ENCODE measurements at regions not wholly inside any gene's neighbourhood (a gene's known extent, or its start where the extent isn't known, plus 50 kb on each side); places are given as distances from the start of the nearest gene placed in this dataset.
"Not testable (repeated sequence)": the region's sequence is repeated elsewhere in the genome, so short reads cannot be mapped to it uniquely, and the experiment has no call there.

DNA sequence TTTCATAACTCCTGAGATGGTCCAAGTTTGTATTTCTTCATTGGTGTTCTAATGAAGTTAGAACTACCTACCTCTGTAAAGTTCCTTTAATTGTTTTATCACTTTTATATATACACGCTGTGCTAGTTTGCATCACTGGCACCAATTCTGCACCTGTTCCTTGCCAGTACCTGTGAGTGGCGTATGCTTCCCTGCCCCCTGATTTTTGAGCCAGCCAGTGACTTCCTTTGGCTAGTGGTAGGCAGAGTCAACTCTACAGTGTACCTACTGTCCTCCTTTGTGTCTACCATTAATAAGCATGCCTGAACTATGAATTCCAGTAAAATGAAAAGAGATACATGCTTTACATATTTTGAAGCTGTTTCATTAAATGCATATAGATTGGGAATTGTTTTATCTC, 186.8 kb upstream of the SPATA31A3 start:
- in situ Hi-C loops (cut with HindIII; ENCODE audit: low pct_unique_long_range_greater_than_20kb, low sequenced_read_pairs); DNase-seq (ENCODE audit: low read depth): not testable (repeated sequence)

DNA sequence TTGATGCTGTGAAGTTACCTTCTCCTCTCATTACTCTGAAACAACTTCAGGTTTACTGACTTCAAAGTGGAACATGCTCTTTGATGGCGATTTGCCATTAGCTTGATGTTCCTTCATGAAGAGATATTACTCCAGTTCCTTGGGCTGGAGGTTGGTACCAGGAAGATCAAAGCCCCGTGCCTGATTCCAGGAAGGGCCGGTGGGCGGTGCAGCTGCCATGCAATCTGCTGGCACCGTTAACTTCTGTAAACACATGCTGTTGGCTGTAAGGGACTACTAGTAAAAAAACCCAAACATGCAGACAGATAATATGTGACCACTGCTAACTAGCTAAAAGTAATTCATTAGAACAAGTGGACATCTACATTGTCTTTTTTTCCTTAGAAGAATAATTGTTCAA, 182.8 kb upstream of the SPATA31A3 start:
- DNase-seq (ENCODE audit: low read depth); in situ Hi-C loops (cut with HindIII; ENCODE audit: low pct_unique_long_range_greater_than_20kb, low sequenced_read_pairs): not testable (repeated sequence)

DNA sequence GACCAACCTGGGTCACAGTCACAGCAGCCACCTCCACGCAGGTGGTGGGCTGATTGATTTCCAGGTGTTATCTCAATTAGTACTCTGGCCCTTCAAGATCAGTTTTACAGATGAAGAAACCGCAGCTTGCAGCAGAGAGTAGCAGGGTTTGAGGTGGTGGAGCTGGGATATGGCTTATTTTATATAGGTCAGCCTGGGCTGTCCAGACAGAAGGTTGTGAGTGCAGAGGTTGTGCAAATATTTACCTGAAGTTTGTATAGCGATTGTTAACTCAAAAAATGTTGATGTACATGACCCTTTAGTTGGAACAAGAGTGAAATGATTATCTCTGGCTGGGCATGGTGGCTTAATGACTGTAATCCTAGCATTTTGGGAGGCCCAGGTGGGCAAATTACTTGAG, 179.4 kb upstream of the SPATA31A3 start:
- DNase-seq (ENCODE audit: low read depth); in situ Hi-C loops (cut with HindIII; ENCODE audit: low pct_unique_long_range_greater_than_20kb, low sequenced_read_pairs): not testable (repeated sequence)

DNA sequence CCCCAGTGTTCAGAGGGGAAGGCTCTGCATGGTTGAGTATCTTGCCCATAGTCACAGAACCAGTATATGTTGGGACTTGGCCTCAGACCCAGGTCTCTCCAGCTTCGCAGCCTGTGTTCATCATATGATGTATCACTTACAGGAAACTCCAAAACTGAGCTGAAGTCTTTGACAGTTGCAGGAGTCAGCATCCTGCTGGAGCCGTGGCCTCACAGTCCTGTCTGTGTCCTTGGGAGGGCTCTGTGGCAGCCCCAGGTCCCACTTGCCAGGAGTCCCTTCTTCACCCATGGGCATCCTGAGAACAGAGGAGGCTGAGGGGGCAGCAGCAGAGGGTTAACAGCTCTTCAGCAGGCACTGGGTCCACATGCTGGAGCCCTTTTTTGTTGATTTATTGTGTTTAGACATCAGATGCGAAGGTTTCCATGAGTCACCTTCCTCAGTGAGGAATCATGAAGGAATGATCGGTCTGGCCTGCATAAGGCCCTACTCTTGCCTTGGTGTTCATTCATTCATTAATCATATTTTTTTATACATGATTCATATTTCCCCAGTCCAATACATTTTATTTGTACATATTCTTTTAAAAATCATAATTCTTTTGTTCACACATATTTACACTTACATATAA, 176.3 kb upstream of the SPATA31A3 start:
- DNase-seq (ENCODE audit: low read depth); in situ Hi-C loops (cut with HindIII; ENCODE audit: low pct_unique_long_range_greater_than_20kb, low sequenced_read_pairs): not testable (repeated sequence)

DNA sequence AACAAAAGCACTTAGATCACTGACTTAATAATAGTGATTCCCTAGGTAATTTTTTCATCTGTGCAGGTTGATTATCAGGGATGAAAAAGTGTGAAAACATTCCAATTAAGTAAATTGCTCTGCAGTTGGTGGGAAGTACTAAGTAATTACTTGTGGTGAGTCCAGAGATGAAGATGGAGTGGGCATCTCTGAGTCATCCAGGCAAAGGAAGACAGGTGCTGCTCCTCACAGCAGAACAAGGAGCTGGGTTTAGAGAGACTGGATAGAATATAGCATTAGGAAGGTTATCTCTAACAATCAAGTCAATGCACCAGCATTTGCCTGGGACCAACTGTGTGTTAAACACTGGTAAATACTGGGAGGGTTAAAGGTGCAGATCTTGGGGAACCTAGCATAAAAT, 174.0 kb upstream of the SPATA31A3 start:
- DNase-seq (ENCODE audit: low read depth); in situ Hi-C loops (cut with HindIII; ENCODE audit: low pct_unique_long_range_greater_than_20kb, low sequenced_read_pairs): not testable (repeated sequence)

DNA sequence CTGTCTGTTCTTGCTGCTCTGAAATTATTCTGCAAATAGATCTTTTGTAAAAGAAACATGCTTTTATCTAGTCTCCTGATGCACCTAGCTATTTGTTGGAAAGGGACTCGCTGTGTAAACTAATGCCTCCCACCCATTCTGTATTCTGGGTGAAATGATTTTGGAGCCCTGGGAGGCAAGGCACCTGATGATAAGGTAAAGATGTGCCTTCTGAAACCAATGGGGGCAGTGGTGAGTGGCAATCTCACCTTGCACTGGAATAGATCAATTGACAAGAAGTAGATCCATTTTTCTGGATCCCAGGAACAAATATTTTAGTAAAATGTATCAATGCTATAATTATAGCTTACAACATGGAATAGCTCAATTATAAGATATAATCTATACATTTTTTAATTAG, 170.5 kb upstream of the SPATA31A3 start:
- DNase-seq (ENCODE audit: low read depth); in situ Hi-C loops (cut with HindIII; ENCODE audit: low pct_unique_long_range_greater_than_20kb, low sequenced_read_pairs): not testable (repeated sequence)

DNA sequence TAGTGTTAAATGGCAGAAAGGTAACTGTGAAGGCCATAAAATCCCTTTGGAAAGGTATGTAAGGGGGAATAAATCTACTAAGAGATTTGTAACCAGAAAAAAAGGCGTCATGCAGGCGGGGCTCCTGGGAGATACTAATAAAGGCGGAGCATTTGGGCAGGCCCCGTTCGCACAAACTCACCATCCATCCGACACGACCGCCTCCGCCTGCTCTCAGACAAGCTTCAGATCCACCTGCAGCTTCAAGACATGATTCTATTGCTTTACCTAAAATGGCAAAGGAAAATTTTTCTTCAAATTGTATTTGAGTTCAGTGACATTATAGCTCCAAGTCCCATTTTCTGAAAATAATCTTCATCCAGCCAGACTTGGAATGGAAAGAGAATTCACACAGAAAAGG, 162.9 kb upstream of the SPATA31A3 start:
- in situ Hi-C loops (cut with HindIII; ENCODE audit: low pct_unique_long_range_greater_than_20kb, low sequenced_read_pairs); DNase-seq (ENCODE audit: low read depth): not testable (repeated sequence)

DNA sequence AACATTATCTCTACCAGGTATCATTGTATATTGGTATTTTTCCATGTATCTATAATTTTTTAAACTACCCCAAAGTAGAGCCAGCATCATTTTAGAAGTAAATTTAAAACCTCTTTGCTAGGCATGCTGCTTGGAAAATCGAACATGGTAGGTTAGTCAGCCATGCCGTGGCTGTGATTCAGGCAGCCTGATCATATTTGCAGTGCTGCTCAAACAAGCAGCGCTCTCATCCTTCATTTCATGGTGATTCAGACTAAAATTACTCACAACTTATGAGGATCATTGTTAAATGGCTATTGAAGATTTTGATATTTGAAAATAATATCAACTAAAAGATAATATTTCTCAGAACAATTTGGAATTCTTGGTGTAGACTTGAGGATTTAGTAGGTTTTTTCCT, 161.2 kb upstream of the SPATA31A3 start:
- in situ Hi-C loops (cut with HindIII; ENCODE audit: low pct_unique_long_range_greater_than_20kb, low sequenced_read_pairs); DNase-seq (ENCODE audit: low read depth): not testable (repeated sequence)

DNA sequence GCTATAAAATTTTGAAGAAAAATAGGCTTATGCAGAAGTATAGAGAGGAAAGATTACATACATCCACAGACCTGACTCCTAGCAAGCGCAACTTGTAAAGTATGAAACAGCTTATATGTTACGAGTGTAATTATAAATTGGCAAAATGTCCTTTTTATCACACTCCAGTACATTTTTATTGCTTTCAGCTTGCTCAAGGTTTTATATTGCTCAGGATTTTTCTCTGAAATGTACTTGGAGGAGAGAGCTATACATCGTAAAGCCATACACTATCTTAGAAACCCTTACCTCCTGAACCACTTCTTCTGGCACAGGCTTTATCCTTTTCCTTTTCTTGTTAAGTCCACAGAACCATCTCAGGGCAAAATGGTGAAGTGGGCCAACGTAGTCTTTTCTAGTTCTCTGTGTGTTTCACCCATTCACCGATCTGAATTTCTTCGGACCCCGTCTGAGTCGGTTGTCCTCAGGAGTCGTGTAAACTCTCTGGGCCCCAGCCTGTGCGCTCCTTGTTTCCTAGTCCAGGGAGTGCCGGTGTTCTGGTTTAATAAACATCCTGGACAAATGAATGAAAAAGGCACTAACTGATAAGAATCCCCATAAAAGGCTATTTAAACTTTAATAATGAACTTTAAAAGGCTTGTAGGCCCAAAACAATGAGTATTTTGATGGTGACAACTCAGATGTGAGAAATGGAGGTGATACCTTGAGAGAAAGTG, 150.2 kb upstream of the SPATA31A3 start:
- in situ Hi-C loops (cut with HindIII; ENCODE audit: low pct_unique_long_range_greater_than_20kb, low sequenced_read_pairs); DNase-seq (ENCODE audit: low read depth): not testable (repeated sequence)

DNA sequence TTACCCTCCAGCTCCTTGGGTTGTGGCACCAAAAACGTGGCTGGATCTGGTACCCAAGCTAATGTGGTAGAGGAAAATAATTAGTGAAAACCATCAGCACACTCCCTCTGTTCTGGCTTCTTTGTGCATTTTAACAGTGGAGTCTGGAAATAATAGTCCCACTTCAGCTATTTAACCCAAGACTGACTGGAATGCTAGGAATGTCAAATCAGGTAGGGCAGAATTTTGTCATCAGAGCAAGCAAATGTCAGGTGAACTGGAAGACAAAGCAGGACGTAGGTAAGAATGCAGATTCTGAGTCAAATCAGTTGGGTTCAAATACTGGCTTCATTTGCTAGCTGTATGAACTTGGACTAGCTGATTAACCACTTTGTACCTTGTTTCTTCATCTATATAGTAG, 144.0 kb upstream of the SPATA31A3 start:
- DNase-seq (ENCODE audit: low read depth); in situ Hi-C loops (cut with HindIII; ENCODE audit: low pct_unique_long_range_greater_than_20kb, low sequenced_read_pairs): not testable (repeated sequence)

DNA sequence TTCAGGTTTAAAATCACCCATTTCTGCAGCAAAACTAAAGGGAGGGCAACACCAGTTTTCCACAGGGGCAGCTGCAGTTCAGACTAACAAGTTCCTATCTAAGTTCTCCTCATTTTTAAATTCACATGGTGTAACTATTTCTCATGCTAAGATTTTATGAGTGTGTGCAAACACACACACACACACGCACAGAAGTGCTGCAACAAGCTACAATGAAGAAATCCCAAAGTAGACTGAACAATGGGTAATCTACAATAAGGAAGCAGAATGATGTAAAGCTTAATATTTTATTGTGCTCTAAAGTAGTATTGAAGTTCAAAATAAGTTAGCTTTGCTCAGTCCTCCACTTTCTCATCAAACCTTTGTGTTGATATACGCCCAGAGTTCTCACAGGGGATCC, 140.8 kb upstream of the SPATA31A3 start:
- DNase-seq (ENCODE audit: low read depth); in situ Hi-C loops (cut with HindIII; ENCODE audit: low pct_unique_long_range_greater_than_20kb, low sequenced_read_pairs): not testable (repeated sequence)

DNA sequence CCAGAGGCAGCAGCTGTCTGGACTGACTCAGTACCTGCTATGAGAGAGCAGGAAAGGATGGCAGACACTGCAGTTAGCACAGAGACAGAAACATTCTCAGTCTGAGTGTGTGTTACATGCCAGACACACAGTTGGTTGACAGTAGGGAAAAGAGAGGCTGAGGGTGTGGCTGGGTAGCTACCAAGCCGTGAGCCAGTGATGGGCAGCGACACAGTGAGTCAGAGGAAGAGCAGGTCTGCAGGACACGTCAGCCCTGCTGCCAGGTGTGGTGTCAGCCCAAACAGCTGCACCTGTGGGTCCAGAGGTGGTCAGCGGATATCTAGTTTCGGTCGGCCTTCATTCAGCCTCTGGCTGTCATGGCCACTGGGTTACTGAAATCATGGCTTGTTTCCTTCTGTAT, 124.4 kb upstream of the SPATA31A3 start:
- in situ Hi-C loops (cut with HindIII; ENCODE audit: low pct_unique_long_range_greater_than_20kb, low sequenced_read_pairs); DNase-seq (ENCODE audit: low read depth): not testable (repeated sequence)

DNA sequence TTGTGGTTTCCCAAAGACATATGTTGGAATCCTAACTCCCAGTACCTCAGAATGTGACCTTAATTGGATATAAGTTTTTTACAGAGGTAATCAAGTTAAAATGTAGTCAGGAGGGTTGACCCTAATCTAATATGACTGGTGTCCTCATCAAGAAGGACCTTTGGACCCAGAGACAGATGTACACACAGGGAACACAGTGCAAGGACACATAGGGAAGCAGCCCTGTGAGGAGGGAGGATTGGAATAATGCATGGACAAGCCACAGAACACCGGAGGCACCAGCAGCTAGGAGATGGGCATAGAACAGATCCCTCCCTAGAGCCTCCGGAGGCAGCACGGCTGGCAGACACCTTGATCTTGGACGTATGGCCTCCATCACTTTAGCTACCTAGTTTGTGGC, 119.8 kb upstream of the SPATA31A3 start:
- in situ Hi-C loops (cut with HindIII; ENCODE audit: low pct_unique_long_range_greater_than_20kb, low sequenced_read_pairs); DNase-seq (ENCODE audit: low read depth): not testable (repeated sequence)

DNA sequence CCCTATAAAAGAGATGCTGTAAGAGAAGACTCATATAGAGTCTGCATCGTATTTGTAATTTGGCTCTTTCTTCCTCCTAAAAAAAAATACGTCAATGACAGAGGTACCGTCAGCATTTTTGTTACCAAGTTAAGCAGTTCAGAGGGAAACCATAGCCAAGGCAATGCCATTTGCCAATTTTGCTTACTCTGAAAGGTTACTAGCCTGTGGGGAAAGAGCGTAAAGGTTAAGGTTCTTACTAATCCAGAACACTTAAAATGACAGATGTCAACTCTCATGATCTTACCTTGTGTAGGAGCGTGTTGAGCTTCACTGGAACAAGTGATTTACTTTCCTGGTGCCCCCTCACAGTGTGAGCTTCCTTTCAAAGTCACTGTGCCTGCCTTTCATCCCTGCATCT, 119.4 kb upstream of the SPATA31A3 start:
- DNase-seq (ENCODE audit: low read depth); in situ Hi-C loops (cut with HindIII; ENCODE audit: low pct_unique_long_range_greater_than_20kb, low sequenced_read_pairs): not testable (repeated sequence)

DNA sequence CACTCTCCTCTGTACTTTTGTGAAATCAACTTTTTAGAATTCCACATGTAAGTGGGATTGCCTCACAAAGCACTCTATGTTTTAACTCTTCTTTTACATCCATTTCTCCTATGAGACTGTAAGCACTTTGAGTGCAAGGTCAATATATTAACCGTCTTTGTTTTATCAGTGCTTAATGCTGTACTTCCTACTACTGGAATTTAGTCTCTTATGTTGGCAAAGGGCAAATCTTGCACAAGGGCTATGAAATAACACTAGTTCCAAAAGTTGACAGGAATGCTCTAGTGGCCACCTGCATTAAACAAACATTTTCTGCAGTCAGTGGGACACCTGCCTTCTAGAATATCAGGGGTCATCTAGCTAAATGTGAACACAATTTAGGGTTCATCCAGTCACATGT, 117.5 kb upstream of the SPATA31A3 start:
- in situ Hi-C loops (cut with HindIII; ENCODE audit: low pct_unique_long_range_greater_than_20kb, low sequenced_read_pairs); DNase-seq (ENCODE audit: low read depth): not testable (repeated sequence)

DNA sequence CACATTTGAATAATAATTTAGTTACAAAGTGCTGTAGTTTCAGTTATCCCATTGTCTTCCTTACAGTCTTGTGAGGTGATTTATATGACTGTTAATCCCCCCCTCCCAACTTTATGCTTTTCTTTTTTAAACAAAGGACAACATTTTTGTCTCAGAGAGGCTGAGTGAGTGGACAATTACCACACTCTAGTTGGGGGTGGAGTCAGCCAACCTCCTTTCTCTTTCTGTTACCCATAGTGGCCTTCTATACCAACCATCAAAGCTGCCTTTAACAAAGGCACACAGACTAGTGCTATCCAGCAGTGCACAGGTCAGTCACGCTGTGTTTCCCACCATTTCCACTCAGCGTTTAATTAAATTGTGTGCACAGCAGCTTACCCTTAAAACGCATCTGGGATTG, 114.3 kb upstream of the SPATA31A3 start:
- in situ Hi-C loops (cut with HindIII; ENCODE audit: low pct_unique_long_range_greater_than_20kb, low sequenced_read_pairs); DNase-seq (ENCODE audit: low read depth): not testable (repeated sequence)

DNA sequence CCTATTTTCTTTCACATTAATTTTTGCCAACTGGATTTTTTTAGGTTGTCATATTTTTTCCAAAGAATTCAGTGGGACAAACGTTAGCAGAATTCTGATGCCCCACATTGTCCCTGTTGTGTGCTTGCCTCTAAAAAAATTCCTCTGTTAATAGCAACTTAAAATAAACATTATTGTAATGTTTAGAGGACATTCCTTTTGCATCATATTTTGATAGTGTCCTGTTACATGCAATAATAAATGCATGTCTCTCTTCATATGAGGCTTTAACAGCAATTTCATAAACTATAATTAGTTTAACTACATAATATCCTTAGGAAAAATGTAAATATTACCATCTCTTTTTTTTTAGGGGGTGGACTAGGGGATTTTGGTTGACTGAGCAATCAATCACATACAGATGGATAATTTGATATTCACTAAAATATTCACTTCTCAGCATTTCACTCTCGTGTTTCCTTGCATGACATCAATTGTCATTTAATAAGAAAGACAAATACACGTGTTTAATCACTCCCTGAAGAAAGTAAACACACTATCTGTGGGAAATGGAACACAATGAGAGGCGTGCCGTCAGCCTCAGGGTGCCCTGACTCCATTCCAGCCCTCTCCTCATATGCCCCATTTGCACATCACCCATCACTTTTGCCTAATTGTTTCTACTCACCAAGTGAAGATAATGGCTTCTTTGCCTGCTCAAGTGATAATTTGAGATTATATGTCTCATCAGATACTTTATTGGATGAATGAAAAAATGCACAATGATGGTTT, 110.3 kb upstream of the SPATA31A3 start:
- DNase-seq (ENCODE audit: low read depth); in situ Hi-C loops (cut with HindIII; ENCODE audit: low pct_unique_long_range_greater_than_20kb, low sequenced_read_pairs): not testable (repeated sequence)

DNA sequence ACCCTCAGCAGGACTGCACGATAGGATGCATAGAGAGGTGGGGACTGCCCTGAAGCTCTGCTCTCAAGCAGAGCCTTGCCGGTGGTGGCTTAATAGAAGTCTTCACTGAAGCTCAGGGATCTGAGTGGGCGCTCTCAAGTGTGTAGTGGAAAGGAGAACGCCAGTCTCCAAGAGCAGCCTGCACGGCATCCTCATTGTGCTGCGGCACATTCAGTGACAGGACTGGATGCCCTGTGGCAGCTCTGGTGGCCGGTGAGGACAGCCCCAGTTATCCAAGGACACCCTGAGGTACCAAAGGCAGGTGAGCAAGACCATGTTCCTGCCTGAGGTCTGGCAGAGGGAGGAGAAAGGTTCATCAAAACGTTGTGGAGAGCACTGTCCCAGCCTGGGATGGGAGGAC, 98.8 kb upstream of the SPATA31A3 start:
- DNase-seq (ENCODE audit: low read depth); in situ Hi-C loops (cut with HindIII; ENCODE audit: low pct_unique_long_range_greater_than_20kb, low sequenced_read_pairs): not testable (repeated sequence)

DNA sequence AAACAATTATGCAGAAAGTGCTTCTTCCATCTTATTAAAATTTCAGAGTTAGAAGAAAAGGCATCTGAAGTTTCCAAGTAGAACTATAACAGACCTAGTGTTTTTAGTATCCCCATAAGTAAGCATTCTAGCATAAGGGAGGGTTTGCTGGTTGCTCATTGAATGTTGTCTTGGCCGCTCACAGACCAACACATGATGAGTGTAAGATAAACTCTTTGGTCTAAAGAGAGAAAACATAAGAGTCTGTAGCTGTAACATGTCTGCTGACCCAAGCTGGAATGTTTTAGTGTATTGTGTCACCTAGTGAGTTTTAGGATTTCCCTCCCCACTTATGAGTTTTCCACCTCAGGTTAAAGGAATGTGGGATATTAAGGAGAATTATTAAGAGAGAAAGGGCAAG, 94.5 kb upstream of the SPATA31A3 start:
- DNase-seq (ENCODE audit: low read depth); in situ Hi-C loops (cut with HindIII; ENCODE audit: low pct_unique_long_range_greater_than_20kb, low sequenced_read_pairs): not testable (repeated sequence)

All from Caki2 (cell line).